ENCODE measurements at regions not wholly inside any gene's neighbourhood (a gene's known extent, or its start where the extent isn't known, plus 50 kb on each side); places are given as distances from the start of the nearest gene placed in this dataset.

DNA sequence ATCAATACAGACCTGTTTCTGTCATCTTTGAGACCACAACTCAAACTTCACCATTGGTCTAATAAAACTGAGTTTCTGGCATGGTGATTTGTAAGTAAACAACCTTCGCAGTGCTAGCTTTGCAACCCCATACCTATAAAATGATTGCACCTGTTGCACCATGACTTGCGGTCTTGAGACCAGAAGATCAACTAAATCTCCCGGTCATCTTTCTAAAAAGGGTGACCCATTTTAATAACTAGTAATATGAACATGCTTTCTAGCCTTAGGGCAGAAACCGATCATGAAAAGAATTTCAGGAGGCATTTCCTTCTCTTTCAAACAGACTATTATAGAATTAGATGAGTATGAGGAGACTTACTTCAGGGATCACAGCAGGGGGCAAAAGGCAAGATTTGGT, 151.9 kb upstream of the ZNF385D start:
- H3K4me2 ChIP-seq (ENCODE audit: low read length), result no peak overlapping the region
- H3K36me3 ChIP-seq (ENCODE audit: insufficient read depth, low read length), result no peaks in the 10 kb centered on the region
- H3K4me3 ChIP-seq (ENCODE audit: low read depth, low read length, poor library complexity, severe bottlenecking), result no peak overlapping the region
- H3F3A ChIP-seq (ENCODE audit: insufficient read depth, low read length), result no peaks in the 10 kb centered on the region
- H4K20me1 ChIP-seq (ENCODE audit: insufficient read depth, low read length), result no peaks in the 10 kb centered on the region
- H3K9me2 ChIP-seq (ENCODE audit: low read depth, low read length), result no peaks in the 10 kb centered on the region
- no peaks in the 10 kb centered on the region for H3K27me3 ChIP-seq (ENCODE audit: insufficient read depth, low read length)
- H3K4me1 ChIP-seq (ENCODE audit: insufficient read depth, low read length, severe bottlenecking), result no peaks in the 10 kb centered on the region
- H3K9me3 ChIP-seq (ENCODE audit: low read length), result no peaks in the 10 kb centered on the region
- no peak for TF ChIP-seq EZH2 (IDR thresholded peaks at IDR 0.05; ENCODE audit: borderline replicate concordance, low read length)
- no peak for TF ChIP-seq CTCF (IDR thresholded peaks at IDR 0.05; ENCODE audit: low read length)
- H3K27ac ChIP-seq (ENCODE audit: low read depth, low read length, poor library complexity, severe bottlenecking), result no peak overlapping the region
- H2AFZ ChIP-seq (ENCODE audit: low read length), result no peak overlapping the region
- no peaks in the 10 kb centered on the region for H3K79me2 ChIP-seq (ENCODE audit: insufficient read depth, low read length)
- H3K9ac ChIP-seq (ENCODE audit: low read length), result no peak overlapping the region

- H3K4me2 ChIP-seq (ENCODE audit: low read length), result no peak overlapping the region
- H3K27ac ChIP-seq (ENCODE audit: low read depth, low read length, poor library complexity, severe bottlenecking), result no peak overlapping the region
- no peaks in the 10 kb centered on the region for H3K4me1 ChIP-seq (ENCODE audit: insufficient read depth, low read length, severe bottlenecking)
- no peaks in the 10 kb centered on the region for H3F3A ChIP-seq (ENCODE audit: insufficient read depth, low read length)
- no peaks in the 10 kb centered on the region for H3K79me2 ChIP-seq (ENCODE audit: insufficient read depth, low read length)
- no peaks in the 10 kb centered on the region for H3K27me3 ChIP-seq (ENCODE audit: insufficient read depth, low read length)
- no peaks in the 10 kb centered on the region for H3K9me3 ChIP-seq (ENCODE audit: low read length)
- TF ChIP-seq EZH2 (IDR thresholded peaks at IDR 0.05; ENCODE audit: borderline replicate concordance, low read length) (no peak), CTCF (IDR thresholded peaks at IDR 0.05; ENCODE audit: low read length) (no peak)
- H3K9me2 ChIP-seq (ENCODE audit: low read depth, low read length), result no peaks in the 10 kb centered on the region
- no peaks in the 10 kb centered on the region for H3K36me3 ChIP-seq (ENCODE audit: insufficient read depth, low read length)
- H4K20me1 ChIP-seq (ENCODE audit: insufficient read depth, low read length), result no peaks in the 10 kb centered on the region
- H3K9ac ChIP-seq (ENCODE audit: low read length), result no peak overlapping the region
- no peak overlapping the region for H3K4me3 ChIP-seq (ENCODE audit: low read depth, low read length, poor library complexity, severe bottlenecking)
- H2AFZ ChIP-seq (ENCODE audit: low read length), result no peak overlapping the region
Observed at GRCh38 chr3:21909096-21909495, 158.1 kb upstream of the ZNF385D start.

GRCh38 chr3:21912711-21913110, 161.7 kb upstream of the ZNF385D start:
- H3K9ac ChIP-seq (ENCODE audit: low read length), result no peak overlapping the region
- H3K4me1 ChIP-seq (ENCODE audit: insufficient read depth, low read length, severe bottlenecking), result no peaks in the 10 kb centered on the region
- no peaks in the 10 kb centered on the region for H3K79me2 ChIP-seq (ENCODE audit: insufficient read depth, low read length)
- no peak overlapping the region for H2AFZ ChIP-seq (ENCODE audit: low read length)
- no peaks in the 10 kb centered on the region for H3K9me2 ChIP-seq (ENCODE audit: low read depth, low read length)
- no peaks in the 10 kb centered on the region for H3K27me3 ChIP-seq (ENCODE audit: insufficient read depth, low read length)
- no peak overlapping the region for H3K4me2 ChIP-seq (ENCODE audit: low read length)
- H3K9me3 ChIP-seq (ENCODE audit: low read length), result no peaks in the 10 kb centered on the region
- H3F3A ChIP-seq (ENCODE audit: insufficient read depth, low read length), result no peaks in the 10 kb centered on the region
- no peaks in the 10 kb centered on the region for H4K20me1 ChIP-seq (ENCODE audit: insufficient read depth, low read length)
- H3K27ac ChIP-seq (ENCODE audit: low read depth, low read length, poor library complexity, severe bottlenecking), result no peak overlapping the region
- H3K36me3 ChIP-seq (ENCODE audit: insufficient read depth, low read length), result no peaks in the 10 kb centered on the region
- H3K4me3 ChIP-seq (ENCODE audit: low read depth, low read length, poor library complexity, severe bottlenecking), result no peak overlapping the region
- TF ChIP-seq EZH2 (IDR thresholded peaks at IDR 0.05; ENCODE audit: borderline replicate concordance, low read length) (no peak), CTCF (IDR thresholded peaks at IDR 0.05; ENCODE audit: low read length) (no peak)
